GM19351 (cell line): ENCODE measurements at regions not wholly inside any gene's neighbourhood (a gene's known extent, or its start where the extent isn't known, plus 50 kb on each side); places are given as distances from the start of the nearest gene placed in this dataset.

Experiments
- ATAC-seq: cut with Tn5 transposase; IDR thresholded peaks from one replicate; pipeline ENCODE4 v1.9.1; 2021; ENCODE audit warnings: mild to moderate bottlenecking, moderate library complexity; ENCODE audit not compliant: unreplicated experiment

GRCh38 chr22:49066619-49067018 is 761.1 kb downstream of the BRD1 start:
- no peak for ATAC-seq

GRCh38 chr22:49064836-49065235 is 762.8 kb downstream of the BRD1 start:
- no peak for ATAC-seq

- ATAC-seq, result no peak
These were observed 764.2 kb downstream of the BRD1 start for GRCh38 chr22:49063545-49063890.

GRCh38 chr22:49062802-49063544 is 764.7 kb downstream of the BRD1 start:
- ATAC-seq, result no peak

GRCh38 chr22:49062155-49062801 is 765.4 kb downstream of the BRD1 start:
- no peak for ATAC-seq

- ATAC-seq, result no peak
These were observed 769.8 kb downstream of the BRD1 start for GRCh38 chr22:49057910-49058309.

GRCh38 chr22:49056301-49056700 is 771.4 kb downstream of the BRD1 start:
- no peak for ATAC-seq

- no peak for ATAC-seq
These were observed 772.3 kb downstream of the BRD1 start for GRCh38 chr22:49055406-49055805.

- ATAC-seq, result no peak
These were observed 774.1 kb downstream of the BRD1 start for GRCh38 chr22:49053578-49053977.

- no peak for ATAC-seq
These were observed 775.1 kb downstream of the BRD1 start for GRCh38 chr22:49052560-49052959.

- ATAC-seq, result no peak
These were observed 775.6 kb downstream of the BRD1 start for GRCh38 chr22:49052023-49052538.

GRCh38 chr22:49051491-49052022 is 776.1 kb downstream of the BRD1 start:
- ATAC-seq, result no peak

- ATAC-seq, result no peak
These were observed 778.0 kb downstream of the BRD1 start for GRCh38 chr22:49049691-49050090.

- no peak for ATAC-seq
These were observed 779.1 kb downstream of the BRD1 start for GRCh38 chr22:49048591-49048990.

- no peak for ATAC-seq
These were observed 780.2 kb downstream of the BRD1 start for GRCh38 chr22:49047447-49047846.

- ATAC-seq, result no peak
These were observed 780.9 kb downstream of the BRD1 start for GRCh38 chr22:49046546-49047361.

- no peak for ATAC-seq
These were observed 781.6 kb downstream of the BRD1 start for GRCh38 chr22:49046000-49046545.

- ATAC-seq, result no peak
These were observed 782.4 kb downstream of the BRD1 start for GRCh38 chr22:49045276-49045675.

GRCh38 chr22:49044776-49045175 is 782.9 kb downstream of the BRD1 start:
- no peak for ATAC-seq

- no peak for ATAC-seq
These were observed 783.6 kb downstream of the BRD1 start for GRCh38 chr22:49044091-49044490.
